IMR-90 (cell line): ENCODE measurements at regions not wholly inside any gene's neighbourhood (a gene's known extent, or its start where the extent isn't known, plus 50 kb on each side); places are given as distances from the start of the nearest gene placed in this dataset.

Experiments
- ATAC-seq: fragments of 200-7000 bp; cut with Tn5 transposase; 2 replicates; pipeline ENCODE4 v1.9.1; 2020; ENCODE audit warnings: low read depth, mild to moderate bottlenecking, moderate library complexity
- BruUV-seq: library from RNA; stranded (reverse); fragments of 400-500 nt; replicated peaks from 2 replicates; lab custom pipeline; 2021; lab: Mats Ljungman, UMichigan
- CTCF ChIA-PET: fragments of 300-600 bp; formaldehyde crosslinking; extraction: SDS; loops from one replicate; lab custom pipeline; 2021; ENCODE audit warnings: antibody characterized with exemption; lab: Yijun Ruan, JAX
- POLR2A ChIA-PET: fragments of 300-600 bp; sonication (Branson Sonifier 250); formaldehyde crosslinking; loops from one replicate; lab custom pipeline; 2022; ENCODE audit warnings: antibody characterized with exemption; ENCODE audit not compliant: unreplicated experiment; lab: Charles Lee
- DNase-seq: peaks from one replicate; pipeline ENCODE4 v3.0.0; 2013
- H2AFZ ChIP-seq: replicated peaks from 2 replicates; pipeline ENCODE3; 2013; ENCODE audit warnings: low read length, mild to moderate bottlenecking; ENCODE audit not compliant: poor library complexity
- H2AK5ac ChIP-seq: 2 replicates; pipeline ENCODE4 v1.6.1; 2013; ENCODE audit warnings: low read depth, low read length, inconsistent platforms
- H2AK9ac ChIP-seq: replicated peaks from 2 replicates; pipeline ENCODE3; 2013; ENCODE audit warnings: mild to moderate bottlenecking, low read depth, low read length, moderate library complexity; ENCODE audit not compliant: poor library complexity
- H2BK120ac ChIP-seq: 2 replicates; pipeline ENCODE4 v1.6.1; 2013; ENCODE audit warnings: low read depth, low read length, inconsistent platforms
- H2BK15ac ChIP-seq: 3 replicates; pipeline ENCODE4 v1.6.1; 2013; ENCODE audit warnings: low read depth, low read length, inconsistent platforms
- H2BK20ac ChIP-seq: 2 replicates; pipeline ENCODE4 v1.6.1; 2013; ENCODE audit warnings: low read depth, mild to moderate bottlenecking, inconsistent platforms, low read length, moderate library complexity
- H2BK5ac ChIP-seq: 2 replicates; pipeline ENCODE4 v1.6.1; 2013; ENCODE audit warnings: mild to moderate bottlenecking, low read depth, low read length, inconsistent platforms; ENCODE audit not compliant: poor library complexity, severe bottlenecking
- H3K14ac ChIP-seq: replicated peaks from 2 replicates; pipeline ENCODE4 v1.6.1; 2013; ENCODE audit warnings: low read depth, low read length, inconsistent platforms
- H3K18ac ChIP-seq: 2 replicates; pipeline ENCODE4 v1.6.1; 2013; ENCODE audit warnings: low read depth, low read length, control low read depth
- H3K23ac ChIP-seq: 2 replicates; pipeline ENCODE4 v1.6.1; 2013; ENCODE audit warnings: low read depth, low read length, inconsistent platforms
- H3K27ac ChIP-seq: 2 replicates; pipeline ENCODE4 v1.5.1; 2013; ENCODE audit warnings: mild to moderate bottlenecking, control low read depth, low read length; ENCODE audit not compliant: insufficient read depth
- H3K27me3 ChIP-seq: 2 replicates; pipeline ENCODE4 v1.6.1; 2013; ENCODE audit warnings: low read length; ENCODE audit not compliant: control insufficient read depth, insufficient read depth
- H3K36me3 ChIP-seq: 2 replicates; pipeline ENCODE4 v1.6.1; 2013; ENCODE audit warnings: low read length, mixed read lengths; ENCODE audit not compliant: control insufficient read depth, insufficient read depth
- H3K4ac ChIP-seq: 2 replicates; pipeline ENCODE4 v1.6.1; 2013; ENCODE audit warnings: low read depth, low read length, inconsistent platforms
- H3K4me1 ChIP-seq: 2 replicates; pipeline ENCODE4 v1.6.1; 2013; ENCODE audit warnings: low read length, mixed read lengths; ENCODE audit not compliant: control insufficient read depth, insufficient read depth
- H3K4me2 ChIP-seq: 2 replicates; pipeline ENCODE4 v1.6.1; 2013; ENCODE audit warnings: low read depth, mild to moderate bottlenecking, control low read depth, low read length, moderate library complexity
- H3K4me3 ChIP-seq: 2 replicates; pipeline ENCODE4 v1.5.1; 2013; ENCODE audit warnings: low read depth, mild to moderate bottlenecking, control low read depth, low read length, moderate library complexity; ENCODE audit not compliant: insufficient read depth
- H3K56ac ChIP-seq: 2 replicates; pipeline ENCODE4 v1.6.1; 2013; ENCODE audit warnings: low read length, inconsistent platforms; ENCODE audit not compliant: insufficient read depth; ENCODE audit errors: extremely low read depth
- H3K79me1 ChIP-seq, 2 experiments: 2 replicates each; pipeline ENCODE4 v1.6.1; 2013; ENCODE audit warnings: low read length in 2 of 2, inconsistent platforms in 1 of 2, low read depth in 1 of 2
- H3K9ac ChIP-seq: 2 replicates; pipeline ENCODE4 v1.6.1; 2013; ENCODE audit warnings: low read depth, low read length, control low read depth
- H3K9me1 ChIP-seq: 2 replicates; pipeline ENCODE4 v1.6.1; 2013; ENCODE audit warnings: low read length, inconsistent platforms; ENCODE audit not compliant: insufficient read depth
- H3K9me3 ChIP-seq: 2 replicates; pipeline ENCODE4 v1.6.1; 2013; ENCODE audit warnings: low read length; ENCODE audit not compliant: control insufficient read depth, insufficient read depth
- H4K20me1 ChIP-seq: 2 replicates; pipeline ENCODE4 v1.6.1; 2013; ENCODE audit warnings: low read length, inconsistent platforms; ENCODE audit not compliant: insufficient read depth
- H4K5ac ChIP-seq: 2 replicates; pipeline ENCODE4 v1.6.1; 2013; ENCODE audit warnings: mild to moderate bottlenecking, low read depth, low read length, control low read depth
- H4K8ac ChIP-seq, 2 experiments: 2 replicates each; pipeline ENCODE4 v1.6.1; 2013; ENCODE audit warnings: low read depth in 2 of 2, low read length in 2 of 2, control low read depth in 1 of 2, inconsistent platforms in 1 of 2
- H4K91ac ChIP-seq: 2 replicates; pipeline ENCODE4 v1.6.1; 2013; ENCODE audit warnings: low read depth, low read length, inconsistent platforms; ENCODE audit not compliant: insufficient read depth
- CEBPB ChIP-seq: IDR thresholded peaks from 2 replicates; pipeline ENCODE4 v1.6.1; 2012; ENCODE audit warnings: low read depth, low read length, improper control_type of control experiment
- CHD1 ChIP-seq: IDR thresholded peaks from 2 replicates; pipeline ENCODE4 v1.6.1; 2012; ENCODE audit warnings: low read depth, low read length, improper control_type of control experiment
- ELK1 ChIP-seq: fragments of 150-350 bp; IDR thresholded peaks from 2 replicates; pipeline ENCODE4 v1.6.1; 2016; ENCODE audit warnings: low read depth, mild to moderate bottlenecking, low read length, moderate library complexity, borderline replicate concordance
- FOS ChIP-seq: fragments of 150-350 bp; IDR thresholded peaks from 2 replicates; pipeline ENCODE4 v1.6.1; 2016; ENCODE audit warnings: low read depth, low read length
- MAFK ChIP-seq: IDR thresholded peaks from 2 replicates; pipeline ENCODE4 v1.6.1; 2012; ENCODE audit warnings: low read depth, low read length, improper control_type of control experiment
- MAZ ChIP-seq: IDR thresholded peaks from 2 replicates; pipeline ENCODE4 v1.6.1; 2012; ENCODE audit warnings: low read depth, mild to moderate bottlenecking, low read length, improper control_type of control experiment, moderate library complexity, borderline replicate concordance
- MXI1 ChIP-seq: IDR thresholded peaks from 2 replicates; pipeline ENCODE4 v1.6.1; 2012; ENCODE audit warnings: low read depth, mild to moderate bottlenecking, low read length, moderate library complexity, borderline replicate concordance
- NFE2L2 ChIP-seq: fragments of 150-350 bp; IDR thresholded peaks from 2 replicates; pipeline ENCODE4 v1.6.1; 2016; ENCODE audit warnings: low read depth, mild to moderate bottlenecking, low read length
- POLR2A ChIP-seq: IDR thresholded peaks from 2 replicates; pipeline ENCODE4 v1.6.1; 2012; ENCODE audit warnings: mild to moderate bottlenecking, low read depth, low read length
- RAD21 ChIP-seq: IDR thresholded peaks from 2 replicates; pipeline ENCODE4 v1.6.1; 2012; ENCODE audit warnings: low read length, improper control_type of control experiment
- RFX5 ChIP-seq: IDR thresholded peaks from 2 replicates; pipeline ENCODE4 v1.8.0; 2012; ENCODE audit warnings: low read depth, mild to moderate bottlenecking, low read length, moderate library complexity
- SMC3 ChIP-seq: fragments of 150-350 bp; IDR thresholded peaks from 2 replicates; pipeline ENCODE4 v1.6.1; 2016; ENCODE audit warnings: low read depth, mild to moderate bottlenecking, antibody characterized with exemption, low read length, moderate library complexity
- USF2 ChIP-seq: fragments of 150-350 bp; IDR thresholded peaks from 2 replicates; pipeline ENCODE4 v1.6.1; 2017; ENCODE audit warnings: mild to moderate bottlenecking, antibody characterized with exemption, low read length, low read depth
- WGBS, 2 experiments: methylation state at CpG; one replicate each; pipeline versions ENCODE4 v1.1.5 to v1.1.7; 2013; ENCODE audit warnings: missing lambda C conversion rate in 2 of 2; ENCODE audit not compliant: insufficient read length in 1 of 2; ENCODE audit errors: extremely low coverage in 2 of 2; 5-methylcytosine and 5-hydroxymethylcytosine counted together
- dilution Hi-C: fragments of 300-500 bp; cut with HindIII; formaldehyde crosslinking; loops from one replicate; pipeline ENCODE4 v1.14.3; 2018; ENCODE audit warnings: low sequenced_read_pairs; ENCODE audit not compliant: unreplicated experiment
- in situ Hi-C: fragments of 300-500 bp; cut with MboI; formaldehyde crosslinking; loops from 3 replicates; pipeline ENCODE4 v1.14.3; 2019; ENCODE audit warnings: low sequenced_read_pairs, inconsistent platforms, mixed read lengths
- intact Hi-C: fragments of 100-400 bp; cut with micrococcal nuclease; formaldehyde crosslinking; loops from 2 replicates; pipeline ENCODE4 v1.10.0; 2022

DNA sequence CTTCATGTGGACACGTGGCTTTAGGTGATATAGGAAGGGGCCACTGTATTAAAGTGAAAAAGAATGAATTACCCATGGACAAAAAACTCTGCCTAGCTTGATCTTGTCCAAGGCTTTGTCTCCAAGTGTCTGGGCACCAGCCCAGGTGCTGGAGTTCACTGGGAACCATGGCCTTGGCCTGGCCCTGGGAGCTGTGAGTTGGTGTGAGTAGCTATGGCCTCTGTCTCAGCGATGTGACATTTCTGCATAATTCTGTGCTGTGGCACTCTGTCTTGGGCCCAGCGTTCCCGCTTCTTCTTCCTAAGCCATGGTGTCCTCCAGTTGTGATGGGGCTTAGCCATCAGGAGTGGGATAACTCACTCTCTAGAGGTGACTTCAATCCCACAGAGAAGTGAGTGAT, 119.0 kb upstream of the PPP2R2D start:
- H2AK5ac ChIP-seq: no peak overlapping the region
- no peak overlapping the region for H3K27ac ChIP-seq
- peaks cover 48% of the 10 kb centered on the region for H3K9me3 ChIP-seq
- dilution Hi-C loops (no loop called here), intact Hi-C loops (no loop called here), in situ Hi-C loops (no loop called here)
- H2BK15ac ChIP-seq: no peak overlapping the region
- H3K4me1 ChIP-seq: no peaks in the 10 kb centered on the region
- no peak overlapping the region for H3K9ac ChIP-seq
- ChIA-PET POLR2A (no interaction called here), CTCF (no interaction called here)
- no peak overlapping the region for H2AK9ac ChIP-seq
- DNase-seq (no peak), ATAC-seq (no peak)
- no peak overlapping the region for H3K23ac ChIP-seq
- H2BK120ac ChIP-seq: no peak overlapping the region
- no peak for TF ChIP-seq ELK1
- TF ChIP-seq USF2: no peak
- no peak for TF ChIP-seq SMC3
- no peak for TF ChIP-seq MXI1
- TF ChIP-seq NFE2L2: no peak
- no peak for TF ChIP-seq RFX5
- no peak for TF ChIP-seq MAFK
- TF ChIP-seq MAZ: no peak
- no peak for TF ChIP-seq RAD21
- TF ChIP-seq CEBPB: no peak
- no peak for TF ChIP-seq POLR2A
- TF ChIP-seq CHD1: no peak
- no peak for TF ChIP-seq FOS
- H3K18ac ChIP-seq: no peak overlapping the region
- no peak overlapping the region for H4K8ac ChIP-seq
- BruUV-seq: no TSS peak
- no peaks in the 10 kb centered on the region for H3K36me3 ChIP-seq
- H2BK20ac ChIP-seq: no peak overlapping the region
- no peak overlapping the region for H4K5ac ChIP-seq
- H3K4me2 ChIP-seq: no peak overlapping the region
- no peak overlapping the region for H3K56ac ChIP-seq
- WGBS, 2 experiments: no CpG with 5 or more reads among the region's 4 CpGs
- no peak overlapping the region for H3K4me3 ChIP-seq
- no peaks in the 10 kb centered on the region for H4K20me1 ChIP-seq
- no peaks in the 10 kb centered on the region for H3K79me1 ChIP-seq
- H3K14ac ChIP-seq: no peak overlapping the region
- no peak overlapping the region for H3K4ac ChIP-seq
- no peak overlapping the region for H2AFZ ChIP-seq
- no peak overlapping the region for H2BK5ac ChIP-seq
- no peaks in the 10 kb centered on the region for H3K27me3 ChIP-seq
- no peaks in the 10 kb centered on the region for H3K9me1 ChIP-seq
- no peak overlapping the region for H4K91ac ChIP-seq
